GM10847 (cell line): ENCODE measurements at regions not wholly inside any gene's neighbourhood (a gene's known extent, or its start where the extent isn't known, plus 50 kb on each side); places are given as distances from the start of the nearest gene placed in this dataset.

Experiments
- POLR2A ChIP-seq: IDR thresholded peaks from 2 replicates; pipeline ENCODE4 v1.6.1; 2011; ENCODE audit not compliant: insufficient read length; ENCODE audit errors: extremely low read depth

GRCh38 chr12:89909753-89910152, 201.1 kb upstream of the ATP2B1 start:
- TF ChIP-seq POLR2A, result no peak

- TF ChIP-seq POLR2A, result no peak
These were observed 199.0 kb upstream of the ATP2B1 start for GRCh38 chr12:89907659-89908058.

- no peak for TF ChIP-seq POLR2A
These were observed 198.2 kb upstream of the ATP2B1 start for GRCh38 chr12:89906824-89907223.

DNA sequence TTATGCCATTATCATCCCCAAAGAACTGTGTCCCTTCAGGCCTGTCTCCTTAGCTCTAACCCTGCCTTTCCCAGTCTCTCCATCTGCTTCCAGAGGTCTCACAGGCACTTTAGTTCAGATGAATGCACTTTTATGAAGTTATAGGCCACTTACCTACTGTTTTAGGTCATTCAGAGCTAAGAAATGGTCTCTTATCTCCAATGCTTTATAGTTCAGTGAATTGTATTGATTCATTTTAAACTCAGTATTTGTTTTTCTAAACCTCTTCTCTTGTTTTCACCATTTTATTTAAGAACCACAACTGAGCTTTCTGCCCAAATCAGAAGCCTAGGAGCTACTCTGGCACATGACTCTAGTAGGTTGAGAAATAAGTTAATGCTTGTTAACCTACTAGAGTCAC, 197.5 kb upstream of the ATP2B1 start:
- TF ChIP-seq POLR2A, result no peak

GRCh38 chr12:89901906-89902642, 193.4 kb upstream of the ATP2B1 start:
- no peak for TF ChIP-seq POLR2A

DNA sequence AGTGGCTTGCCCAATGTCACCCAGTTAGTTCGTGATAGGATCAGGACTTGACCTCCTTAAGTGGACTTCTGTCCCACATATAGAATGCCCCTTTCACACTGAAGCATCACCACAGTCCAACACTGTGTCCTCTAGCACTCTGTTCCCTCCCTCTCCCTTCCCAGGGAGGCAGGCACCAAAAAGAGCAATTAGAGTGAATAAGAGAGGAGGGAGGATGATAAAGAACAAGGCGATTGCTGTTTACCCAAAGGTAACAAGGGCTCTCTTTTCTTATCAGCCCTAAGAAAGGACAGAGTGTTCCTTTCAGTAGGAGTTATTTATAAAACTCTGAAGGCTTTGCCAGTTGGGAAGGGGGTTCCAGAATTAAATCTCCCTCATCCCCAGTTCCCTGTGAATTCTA, 192.7 kb upstream of the ATP2B1 start:
- no peak for TF ChIP-seq POLR2A

- TF ChIP-seq POLR2A, result no peak
These were observed 191.0 kb upstream of the ATP2B1 start for GRCh38 chr12:89899651-89900050.

GRCh38 chr12:89895591-89895990, 187.0 kb upstream of the ATP2B1 start:
- TF ChIP-seq POLR2A, result no peak

DNA sequence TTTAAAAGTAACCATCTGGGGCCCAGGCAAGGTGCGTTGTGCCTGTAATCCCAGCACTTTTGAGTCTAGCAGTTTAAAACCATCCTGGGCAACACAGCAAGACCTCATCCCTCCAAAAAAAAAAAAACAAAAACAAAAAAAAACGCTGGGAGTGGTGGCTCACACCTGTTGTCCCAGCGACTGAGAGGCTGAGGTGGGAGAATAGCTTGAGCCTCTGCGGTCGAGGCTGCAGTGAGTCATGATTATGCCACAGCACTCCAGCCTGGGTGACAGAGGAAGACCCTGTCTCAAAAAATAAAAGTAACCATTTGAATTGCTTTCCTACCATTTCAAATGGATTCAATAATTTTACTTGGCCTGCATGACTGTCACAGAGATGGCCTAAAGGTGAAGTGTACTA, 186.5 kb upstream of the ATP2B1 start:
- TF ChIP-seq POLR2A, result no peak

- TF ChIP-seq POLR2A, result no peak
These were observed 185.5 kb upstream of the ATP2B1 start for GRCh38 chr12:89893972-89894706.

DNA sequence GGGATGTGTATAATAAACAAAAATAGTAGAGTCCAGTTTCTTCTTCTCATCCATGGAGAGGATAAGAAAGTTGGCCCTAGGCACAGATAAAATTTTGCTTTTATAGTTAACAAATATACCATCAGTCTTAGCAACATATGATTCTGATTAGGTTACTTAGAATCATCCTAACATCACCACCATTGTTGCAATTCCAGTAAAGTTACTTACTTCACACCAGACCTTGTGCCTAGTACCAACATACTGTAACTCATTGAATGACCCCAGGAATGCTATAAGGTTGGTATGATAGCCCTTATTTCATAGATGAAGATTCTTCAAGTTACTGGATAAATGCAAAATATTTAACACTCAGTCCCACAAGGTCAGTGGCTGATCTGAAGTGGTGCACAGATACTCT, 183.8 kb upstream of the ATP2B1 start:
- TF ChIP-seq POLR2A, result no peak

- TF ChIP-seq POLR2A, result no peak
These were observed 183.3 kb upstream of the ATP2B1 start for GRCh38 chr12:89891933-89892332.

DNA sequence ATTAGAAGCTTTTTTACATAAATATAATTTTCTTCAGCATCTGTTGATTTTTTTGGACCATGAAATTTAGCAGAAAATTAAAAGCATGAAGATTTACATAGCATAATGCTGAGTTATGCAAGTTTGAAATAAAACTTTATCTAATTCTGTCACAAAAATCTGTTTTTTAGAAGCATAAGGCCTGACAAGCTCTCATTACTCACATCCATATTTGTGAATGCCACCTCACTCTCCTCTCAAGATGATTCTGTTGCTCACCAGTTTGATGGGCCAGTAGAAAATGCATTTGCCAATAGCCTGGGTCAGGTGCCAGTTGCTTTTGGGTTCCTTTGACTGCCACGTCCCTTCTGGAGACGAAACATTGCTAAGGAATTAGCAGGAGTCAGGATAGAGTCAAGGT, 181.5 kb upstream of the ATP2B1 start:
- no peak for TF ChIP-seq POLR2A

DNA sequence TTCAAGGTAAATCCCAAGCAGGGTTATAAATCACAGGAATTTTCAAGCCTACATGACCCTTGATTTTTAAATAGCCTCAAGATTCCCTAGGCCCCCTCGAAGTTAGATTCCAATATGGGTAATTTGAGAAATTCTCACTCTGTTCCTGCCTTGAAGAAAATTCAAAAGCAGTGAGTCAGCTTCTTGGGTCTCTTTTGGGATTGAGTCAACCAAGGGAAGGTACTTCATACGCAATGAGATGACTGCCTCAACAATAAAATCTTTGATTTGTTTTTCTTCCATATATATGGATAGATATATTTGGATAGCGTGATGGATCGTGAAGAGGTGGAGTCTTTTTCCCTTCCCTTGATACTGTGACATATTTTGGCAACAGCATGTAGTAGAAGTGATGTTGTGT, 180.4 kb upstream of the ATP2B1 start:
- TF ChIP-seq POLR2A, result no peak

DNA sequence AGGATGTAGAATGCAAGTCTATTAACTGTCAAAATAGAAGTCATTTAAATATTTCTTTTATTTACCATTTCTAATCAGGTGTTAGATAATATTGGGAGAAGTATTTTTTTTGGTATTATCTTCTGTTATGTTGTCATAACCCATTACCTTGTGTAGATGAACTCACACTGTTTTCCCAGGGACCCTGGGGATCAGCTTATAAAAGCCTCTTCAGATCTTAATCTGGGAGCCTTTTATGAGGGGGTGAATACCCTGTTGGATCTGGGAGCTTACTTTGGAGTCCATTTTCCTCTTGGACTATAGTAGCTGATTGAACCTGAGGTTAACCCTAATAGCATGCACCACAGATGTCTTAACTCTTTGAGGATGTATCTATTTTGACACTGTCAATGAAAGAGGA, 176.3 kb upstream of the ATP2B1 start:
- TF ChIP-seq POLR2A, result no peak

DNA sequence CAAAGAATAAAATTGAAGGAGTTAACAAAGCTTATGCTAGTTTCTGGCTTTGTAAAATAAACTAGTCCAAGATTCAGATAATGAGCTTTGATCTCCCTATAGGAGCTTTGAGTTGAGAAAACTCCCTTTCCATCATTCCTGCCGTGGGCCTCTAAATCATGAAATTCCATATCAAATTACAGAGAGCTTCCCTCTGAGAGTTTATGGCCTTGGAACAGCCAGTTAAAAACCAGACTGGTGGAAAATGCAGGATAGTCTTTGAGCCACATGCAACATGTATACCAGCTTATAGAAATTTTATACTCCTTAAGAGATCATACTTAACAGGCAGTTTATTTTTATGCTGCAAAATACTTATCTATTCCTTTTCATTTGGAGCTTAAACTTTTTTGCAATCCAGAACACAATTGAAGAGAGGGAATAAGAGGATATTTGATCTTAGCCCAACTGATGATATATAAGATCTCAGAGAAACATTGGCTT, 175.8 kb upstream of the ATP2B1 start:
- no peak for TF ChIP-seq POLR2A
